K562 (cell line): ENCODE measurements at regions not wholly inside any gene's neighbourhood (a gene's known extent, or its start where the extent isn't known, plus 50 kb on each side); places are given as distances from the start of the nearest gene placed in this dataset.

ENCODE experiments used
- ATAC-seq: fragments of 200-7000 bp; cut with Tn5 transposase; 3 replicates; pipeline ENCODE4 v1.9.1; 2020; ENCODE audit warnings: moderate library complexity
- BruUV-seq: library from RNA; stranded (reverse); fragments of 400-500 nt; replicated peaks from 2 replicates; lab custom pipeline; 2021; lab: Mats Ljungman, UMichigan
- CTCF ChIA-PET: fragments of 300-600 bp; formaldehyde crosslinking; extraction: SDS; loops from one replicate; lab custom pipeline; 2021; ENCODE audit warnings: low intra/inter-chr PET ratio; lab: Yijun Ruan, JAX
- POLR2A ChIA-PET: fragments of 300-600, 350-650 bp; sonication (Branson Sonifier 250); formaldehyde crosslinking; extraction: SDS; loops from one replicate; lab custom pipeline; 2021; ENCODE audit warnings: antibody characterized with exemption, inconsistent platforms; lab: Yijun Ruan, JAX
- DNase-seq, 4 experiments: peaks; one replicate each; pipeline versions ENCODE4 v3.0.0 to v3.0.0-alpha.2; 2011 to 2018; ENCODE audit warnings: low spot score in 3 of 4, mixed read lengths in 3 of 4; ENCODE audit errors: extremely low read depth in 1 of 4
- FAIRE-seq: peaks from 2 replicates; lab custom pipeline; 2011; peaks lifted over from hg19 to GRCh38; lab: Jason Lieb, UNC
- H2AFZ ChIP-seq: 2 replicates; pipeline ENCODE4 v1.6.0; 2011; ENCODE audit warnings: low read depth, low read length, control low read depth, inconsistent platforms
- H3K27ac ChIP-seq: fragments of 200-600 bp; 3 replicates; pipeline ENCODE4 v1.8.0; 2011; ENCODE audit warnings: low read depth, mild to moderate bottlenecking, control low read depth, inconsistent platforms, low read length, moderate library complexity, mixed read lengths; ENCODE audit errors: extremely low read depth
- H3K27me3 ChIP-seq, 2 experiments: fragments of 300-600 bp in 1 of 2; 2 replicates in 1 of 2; 3 replicates in 1 of 2; pipeline versions ENCODE4 v1.6.0 to v1.8.0; 2011; ENCODE audit warnings: inconsistent platforms in 2 of 2, low read length in 2 of 2, mild to moderate bottlenecking in 1 of 2, mixed read lengths in 1 of 2, moderate library complexity in 1 of 2; ENCODE audit not compliant: control insufficient read depth in 2 of 2, insufficient read depth in 2 of 2
- H3K36me3 ChIP-seq: fragments of 300-600 bp; 3 replicates; pipeline ENCODE4 v1.8.0; 2011; ENCODE audit warnings: mild to moderate bottlenecking, low read length, inconsistent platforms; ENCODE audit not compliant: control insufficient read depth, insufficient read depth
- H3K4me1 ChIP-seq, 2 experiments: fragments of 200-600 bp in 1 of 2; replicated peaks in 1 of 2; 2 replicates in 1 of 2; 3 replicates in 1 of 2; pipeline versions ENCODE4 v1.5.1 to v1.8.0; 2011; ENCODE audit warnings: inconsistent platforms in 2 of 2, low read length in 2 of 2, mild to moderate bottlenecking in 1 of 2, mixed read lengths in 1 of 2, moderate library complexity in 1 of 2; ENCODE audit not compliant: control insufficient read depth in 2 of 2, insufficient read depth in 2 of 2
- H3K4me2 ChIP-seq: 2 replicates; pipeline ENCODE4 v1.6.1; 2011; ENCODE audit warnings: low read length, control low read depth, inconsistent platforms, mixed read lengths; ENCODE audit not compliant: insufficient read depth
- H3K4me3 ChIP-seq: fragments of 200-600 bp; sonication (generic), shearing (Covaris generic); 2 replicates; pipeline ENCODE4 v1.5.1; 2016; ENCODE audit warnings: control low read depth, inconsistent platforms
- H3K79me2 ChIP-seq: fragments of 200-600 bp; 3 replicates; pipeline ENCODE4 v1.8.0; 2011; ENCODE audit warnings: low read length, inconsistent platforms; ENCODE audit not compliant: control insufficient read depth, insufficient read depth
- H3K9ac ChIP-seq, 2 experiments: 2 replicates each; pipeline versions ENCODE4 v1.6.0 to v1.6.1; 2011; ENCODE audit warnings: low read depth in 2 of 2, low read length in 2 of 2, control low read depth in 1 of 2, inconsistent platforms in 1 of 2, mild to moderate bottlenecking in 1 of 2, mixed read lengths in 1 of 2; ENCODE audit not compliant: insufficient read depth in 1 of 2
- H3K9me1 ChIP-seq: one replicate; pipeline ENCODE4 v1.6.0; 2011; ENCODE audit warnings: inconsistent platforms, mild to moderate bottlenecking, low read length, moderate library complexity; ENCODE audit not compliant: control insufficient read depth, insufficient read depth
- H3K9me3 ChIP-seq: replicated peaks from 2 replicates; pipeline ENCODE4 v1.5.1; 2011; ENCODE audit warnings: low read depth, low read length, inconsistent platforms; ENCODE audit not compliant: control insufficient read depth, insufficient read depth
- H4K20me1 ChIP-seq: replicated peaks from 2 replicates; pipeline ENCODE4 v1.6.1; 2011; ENCODE audit warnings: low read length, inconsistent platforms, mixed read lengths; ENCODE audit not compliant: control insufficient read depth, insufficient read depth
- ARID3A ChIP-seq: IDR thresholded peaks from 2 replicates; pipeline ENCODE4 v1.6.1; 2012; ENCODE audit warnings: low read depth, low read length, improper control_type of control experiment, borderline replicate concordance
- ARNT ChIP-seq, 2 experiments: fragments of 450-650 bp; IDR thresholded peaks; 2 replicates each; pipeline ENCODE4 v1.6.1; 2016; ENCODE audit warnings: mild to moderate bottlenecking in 1 of 2
- CBX2 ChIP-seq: fragments of 200-600 bp; sonication (generic); IDR thresholded peaks from one replicate; pipeline ENCODE4 v1.6.1; 2012; ENCODE audit warnings: mild to moderate bottlenecking, low read length, inconsistent platforms; ENCODE audit not compliant: insufficient read depth, poor library complexity, severe bottlenecking
- CTBP1 ChIP-seq: fragments of 450-650 bp; IDR thresholded peaks from 2 replicates; pipeline ENCODE4 v1.6.1; 2016; ENCODE audit warnings: borderline replicate concordance
- EGR1 ChIP-seq: fragments of 450-650 bp; conservative IDR thresholded peaks from 2 replicates; pipeline ENCODE4 v1.6.1; 2017; ENCODE audit warnings: mild to moderate bottlenecking
- KLF10 ChIP-seq: fragments of 250-450 bp; sonication (Bioruptor Pico); IDR thresholded peaks from 2 replicates; pipeline ENCODE4 v1.6.1; 2021; ENCODE audit warnings: matching md5 sums
- L3MBTL2 ChIP-seq: fragments of 450-650 bp; IDR thresholded peaks from 2 replicates; pipeline ENCODE4 v1.6.1; 2016; ENCODE audit warnings: mild to moderate bottlenecking, moderate library complexity
- MCM3 ChIP-seq: fragments of 450-650 bp; IDR thresholded peaks from 2 replicates; pipeline ENCODE4 v1.6.1; 2016
- MIER1 ChIP-seq: fragments of 450-650 bp; IDR thresholded peaks from 2 replicates; pipeline ENCODE4 v1.6.1; 2016; ENCODE audit warnings: antibody characterized with exemption, mild to moderate bottlenecking, low read depth
- NR0B1 ChIP-seq: fragments of 450-650 bp; IDR thresholded peaks from one replicate; pipeline ENCODE4 v1.6.1; 2018; ENCODE audit warnings: mild to moderate bottlenecking, moderate library complexity; ENCODE audit not compliant: partially characterized antibody
- RHOXF2B ChIP-seq: fragments of 250-450 bp; sonication (Bioruptor Pico); conservative IDR thresholded peaks from 2 replicates; pipeline ENCODE4 v1.5.1; 2021
- SRSF7 ChIP-seq: fragments of 200-400 bp; formaldehyde crosslinking; optimal IDR thresholded peaks from 2 replicates; pipeline ENCODE3; 2017; ENCODE audit warnings: mild to moderate bottlenecking, low read depth, low read length
- STAG1 ChIP-seq: sonication (generic); formaldehyde crosslinking; IDR thresholded peaks from 2 replicates; pipeline ENCODE4 v1.5.0; 2020; ENCODE audit warnings: missing genetic modification reagents, borderline replicate concordance
- TEAD2 ChIP-seq: fragments of 450-650 bp; IDR thresholded peaks from 2 replicates; pipeline ENCODE4 v1.6.1; 2016; ENCODE audit warnings: missing genetic modification characterization, control low read depth, missing compliant biosample characterization
- WHSC1 ChIP-seq: IDR thresholded peaks from one replicate; pipeline ENCODE4 v1.6.1; 2012; ENCODE audit warnings: low read length, control low read depth, inconsistent platforms
- ZBTB17 ChIP-seq: fragments of 450-650 bp; formaldehyde crosslinking; IDR thresholded peaks from 2 replicates; pipeline ENCODE4 v1.4.0; 2020; ENCODE audit warnings: mild to moderate bottlenecking
- ZFPM2 ChIP-seq: fragments of 250-450 bp; sonication (Bioruptor Pico); IDR thresholded peaks from 2 replicates; pipeline ENCODE4 v1.5.1; 2022; ENCODE audit warnings: mild to moderate bottlenecking
- ZNF253 ChIP-seq: fragments of 250-450 bp; sonication (Bioruptor Pico); conservative IDR thresholded peaks from 2 replicates; pipeline ENCODE4 v1.6.1; 2021; ENCODE audit warnings: mild to moderate bottlenecking
- ZNF280A ChIP-seq: fragments of 450-650 bp; IDR thresholded peaks from 2 replicates; pipeline ENCODE4 v1.6.1; 2018; ENCODE audit warnings: mild to moderate bottlenecking, low read depth; ENCODE audit not compliant: partially characterized antibody
- ZNF3 ChIP-seq: fragments of 250-450 bp; sonication (Bioruptor Pico); IDR thresholded peaks from 2 replicates; pipeline ENCODE4 v1.5.0; 2021; ENCODE audit warnings: mild to moderate bottlenecking, moderate library complexity
- ZNF316 ChIP-seq: fragments of 450-650 bp; IDR thresholded peaks from 2 replicates; pipeline ENCODE4 v1.6.1; 2016
- WGBS: fragments of 100-300 bp; shearing (Covaris generic); methylation state at CpG from one replicate; pipeline ENCODE4 v1.1.6; 2016; ENCODE audit warnings: low coverage, mixed read lengths; ENCODE audit not compliant: insufficient coverage; ENCODE audit errors: missing lambda C conversion rate; 5-methylcytosine and 5-hydroxymethylcytosine counted together
- in situ Hi-C: fragments of 300-500 bp; cut with MboI; formaldehyde crosslinking; loops from 4 replicates; pipeline ENCODE4 v1.15.0; 2018; ENCODE audit warnings: inconsistent platforms, mixed read lengths
- intact Hi-C: fragments of 100-400 bp; cut with micrococcal nuclease; formaldehyde crosslinking; loops from 2 replicates; pipeline ENCODE4 v1.14.2; 2022

GRCh38 chr3:161444694-161445077 lies 51.9 kb upstream of the OTOL1 start (continued):
- TF ChIP-seq ZNF280A (no peak), RHOXF2B (CRISPR knock-in tag) (no peak), WHSC1 (no peak), MIER1 (no peak), ARID3A (no peak)

- Histone ChIP-seq H3K27ac (no peak overlapping the region), H2AFZ (no peak overlapping the region), H3K4me2 (no peak overlapping the region), H3K79me2 (no peaks in the 10 kb centered on the region), H3K9ac (no peak overlapping the region), H4K20me1 (no peaks in the 10 kb centered on the region), H3K4me1 (no peaks in the 10 kb centered on the region), H3K36me3 (no peaks in the 10 kb centered on the region), H3K27me3 (no peaks in the 10 kb centered on the region), H3K4me3 (no peak overlapping the region), H3K9me3 (no peaks in the 10 kb centered on the region), H3K9me1 (no peaks in the 10 kb centered on the region)
- in situ Hi-C loops (no loop called here), intact Hi-C loops (no loop called here)
- CTCF ChIA-PET = no interaction called here
- FAIRE-seq (no peak), ATAC-seq (no peak), DNase-seq (no peak)
- WGBS = 0% methylated on average over 4 of the region's 4 CpGs
- POLR2A ChIA-PET = no interaction called here
- no TSS peak for BruUV-seq
- TF ChIP-seq KLF10 (no peak), MCM3 (no peak), CTBP1 (no peak), L3MBTL2 (no peak), ZBTB17 (CRISPR knock-in tag) (no peak), STAG1 (no peak), ZNF316 (no peak), ZNF3 (no peak), ZNF253 (CRISPR knock-in tag) (no peak), TEAD2 (no peak), SRSF7 (no peak), CBX2 (no peak), ZFPM2 (CRISPR knock-in tag) (no peak), ARNT (IDR thresholded peaks at IDR 0.05) (no peak), NR0B1 (no peak), EGR1 (no peak)
These were observed 52.5 kb upstream of the OTOL1 start for GRCh38 chr3:161443921-161444693.
